ENCODE measurements at regions not wholly inside any gene's neighbourhood (a gene's known extent, or its start where the extent isn't known, plus 50 kb on each side); places are given as distances from the start of the nearest gene placed in this dataset.
"Not testable (repeated sequence)": the region's sequence is repeated elsewhere in the genome, so short reads cannot be mapped to it uniquely, and the experiment has no call there.

DNA sequence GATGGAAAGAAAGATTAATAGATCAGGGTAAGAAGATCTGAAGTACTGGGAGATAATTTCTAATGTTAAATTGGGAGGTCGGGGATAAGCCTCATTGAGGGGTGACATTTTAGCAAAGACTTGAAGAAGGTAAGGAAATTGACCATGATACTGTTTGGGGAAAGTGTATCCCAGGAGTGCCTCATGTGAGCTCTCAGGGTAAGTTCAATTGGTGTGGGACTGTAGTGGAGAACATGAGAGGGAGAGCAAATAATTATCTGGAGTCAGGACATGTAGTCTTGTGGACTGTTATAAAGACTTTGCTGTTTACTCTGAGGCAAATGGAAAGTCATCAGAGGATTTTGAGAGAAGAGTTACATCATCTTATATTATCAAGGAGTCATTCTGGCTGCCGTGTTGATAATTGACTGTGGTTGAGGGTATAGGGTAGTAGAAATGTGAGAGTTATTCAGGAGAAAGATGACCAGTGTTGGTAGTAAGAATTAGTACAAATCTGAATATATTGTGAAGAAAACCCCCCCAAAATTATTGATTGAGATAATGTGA is 624.4 kb downstream of the ADCYAP1 start:
- no peaks in the 10 kb centered on the region for H3K9me3 ChIP-seq (ENCODE audit: control insufficient read depth, low read depth, low read length)
- H3K4me1 ChIP-seq (ENCODE audit: control insufficient read depth, low read depth, low read length), result no peaks in the 10 kb centered on the region
- H3K36me3 ChIP-seq (ENCODE audit: control insufficient read depth, low read depth, low read length), result no peaks in the 10 kb centered on the region
- H3K9ac ChIP-seq (ENCODE audit: low read length), result no peak overlapping the region
- no peak overlapping the region for H3K27ac ChIP-seq (ENCODE audit: low read length)
- H3K4me3 ChIP-seq (ENCODE audit: low read length), result no peak overlapping the region
- no peaks in the 10 kb centered on the region for H3K27me3 ChIP-seq (ENCODE audit: control insufficient read depth, insufficient read depth, low read length)

- no peak overlapping the region for H3K27ac ChIP-seq (ENCODE audit: low read length)
- H3K9me3 ChIP-seq (ENCODE audit: control insufficient read depth, low read depth, low read length), result no peaks in the 10 kb centered on the region
- H3K4me1 ChIP-seq (ENCODE audit: control insufficient read depth, low read depth, low read length), result no peaks in the 10 kb centered on the region
- no peaks in the 10 kb centered on the region for H3K36me3 ChIP-seq (ENCODE audit: control insufficient read depth, low read depth, low read length)
- no peak overlapping the region for H3K4me3 ChIP-seq (ENCODE audit: low read length)
- no peaks in the 10 kb centered on the region for H3K27me3 ChIP-seq (ENCODE audit: control insufficient read depth, insufficient read depth, low read length)
- H3K9ac ChIP-seq (ENCODE audit: low read length), result no peak overlapping the region
Observed at GRCh38 chr18:1530650-1531049, 626.0 kb downstream of the ADCYAP1 start.

- Histone ChIP-seq H3K9ac (ENCODE audit: low read length) (no peak overlapping the region), H3K9me3 (ENCODE audit: control insufficient read depth, low read depth, low read length) (no peaks in the 10 kb centered on the region), H3K4me3 (ENCODE audit: low read length) (no peak overlapping the region), H3K4me1 (ENCODE audit: control insufficient read depth, low read depth, low read length) (no peaks in the 10 kb centered on the region), H3K27me3 (ENCODE audit: control insufficient read depth, insufficient read depth, low read length) (no peaks in the 10 kb centered on the region), H3K27ac (ENCODE audit: low read length) (no peak overlapping the region), H3K36me3 (ENCODE audit: control insufficient read depth, low read depth, low read length) (no peaks in the 10 kb centered on the region)
Observed at GRCh38 chr18:1539276-1539675, 634.6 kb downstream of the ADCYAP1 start.

DNA sequence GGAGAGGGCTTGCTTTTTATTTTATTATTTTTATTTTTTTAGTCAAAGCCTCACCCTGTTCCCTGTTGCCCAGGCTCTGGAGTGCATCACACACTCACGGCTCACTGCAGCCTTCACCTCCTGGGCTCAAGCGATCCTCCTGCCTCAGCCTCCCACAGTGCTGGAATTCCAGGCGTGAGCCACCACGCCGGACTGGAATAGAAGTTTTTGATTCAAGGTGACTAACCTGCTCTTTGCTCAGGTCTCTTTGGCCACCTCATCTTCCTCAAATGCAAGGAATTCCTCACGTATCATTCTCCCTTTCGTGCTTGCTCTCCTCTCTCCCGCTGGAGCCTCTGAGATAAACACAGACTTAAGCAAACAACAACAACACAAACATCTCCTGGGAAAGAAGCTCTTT is 636.8 kb downstream of the ADCYAP1 start:
- no peak overlapping the region for H3K4me3 ChIP-seq (ENCODE audit: low read length)
- no peaks in the 10 kb centered on the region for H3K27me3 ChIP-seq (ENCODE audit: control insufficient read depth, insufficient read depth, low read length)
- no peaks in the 10 kb centered on the region for H3K36me3 ChIP-seq (ENCODE audit: control insufficient read depth, low read depth, low read length)
- no peaks in the 10 kb centered on the region for H3K4me1 ChIP-seq (ENCODE audit: control insufficient read depth, low read depth, low read length)
- H3K27ac ChIP-seq (ENCODE audit: low read length), result no peak overlapping the region
- no peak overlapping the region for H3K9ac ChIP-seq (ENCODE audit: low read length)
- no peaks in the 10 kb centered on the region for H3K9me3 ChIP-seq (ENCODE audit: control insufficient read depth, low read depth, low read length)

DNA sequence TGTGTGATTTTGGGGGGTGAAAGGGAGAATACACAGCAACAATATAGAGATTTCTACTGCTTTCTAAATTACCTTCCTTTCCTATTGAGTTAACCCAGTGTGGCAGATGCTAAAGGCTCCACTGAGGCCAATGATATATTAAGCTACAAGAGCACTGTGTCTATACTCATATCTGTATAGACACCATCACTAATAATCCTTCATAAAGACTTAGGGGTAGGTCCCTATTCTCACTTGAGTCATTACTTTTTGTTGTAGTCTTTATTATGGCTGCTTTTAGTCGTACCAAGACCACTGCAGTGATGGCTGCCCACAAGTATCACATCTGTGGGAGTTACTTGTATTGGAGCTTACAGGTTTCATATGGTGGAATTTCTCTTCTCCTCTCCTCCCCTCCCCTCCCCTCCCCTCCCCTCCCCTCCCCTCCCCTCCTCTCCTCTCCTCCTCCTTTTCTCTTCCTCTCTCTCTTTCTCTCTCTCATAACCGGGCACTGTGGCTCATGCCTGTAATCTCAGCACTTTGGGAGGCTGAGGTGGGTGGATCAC is 637.6 kb downstream of the ADCYAP1 start:
- Histone ChIP-seq H3K27me3 (ENCODE audit: control insufficient read depth, insufficient read depth, low read length) (no peaks in the 10 kb centered on the region), H3K9me3 (ENCODE audit: control insufficient read depth, low read depth, low read length) (no peaks in the 10 kb centered on the region), H3K36me3 (ENCODE audit: control insufficient read depth, low read depth, low read length) (no peaks in the 10 kb centered on the region), H3K9ac (ENCODE audit: low read length) (no peak overlapping the region), H3K4me3 (ENCODE audit: low read length) (no peak overlapping the region), H3K27ac (ENCODE audit: low read length) (no peak overlapping the region), H3K4me1 (ENCODE audit: control insufficient read depth, low read depth, low read length) (no peaks in the 10 kb centered on the region)

- Histone ChIP-seq H3K27ac (ENCODE audit: low read length) (no peak overlapping the region), H3K27me3 (ENCODE audit: control insufficient read depth, insufficient read depth, low read length) (no peaks in the 10 kb centered on the region), H3K9ac (ENCODE audit: low read length) (no peak overlapping the region), H3K4me1 (ENCODE audit: control insufficient read depth, low read depth, low read length) (no peaks in the 10 kb centered on the region), H3K36me3 (ENCODE audit: control insufficient read depth, low read depth, low read length) (no peaks in the 10 kb centered on the region), H3K4me3 (ENCODE audit: low read length) (no peak overlapping the region), H3K9me3 (ENCODE audit: control insufficient read depth, low read depth, low read length) (no peaks in the 10 kb centered on the region)
Observed at GRCh38 chr18:1544016-1544415, 639.3 kb downstream of the ADCYAP1 start.

GRCh38 chr18:1557711-1558110 is 653.0 kb downstream of the ADCYAP1 start:
- H3K9me3 ChIP-seq (ENCODE audit: control insufficient read depth, low read depth, low read length); H3K27me3 ChIP-seq (ENCODE audit: control insufficient read depth, insufficient read depth, low read length); H3K4me3 ChIP-seq (ENCODE audit: low read length); H3K27ac ChIP-seq (ENCODE audit: low read length); H3K36me3 ChIP-seq (ENCODE audit: control insufficient read depth, low read depth, low read length); H3K9ac ChIP-seq (ENCODE audit: low read length); H3K4me1 ChIP-seq (ENCODE audit: control insufficient read depth, low read depth, low read length): not testable (repeated sequence)

DNA sequence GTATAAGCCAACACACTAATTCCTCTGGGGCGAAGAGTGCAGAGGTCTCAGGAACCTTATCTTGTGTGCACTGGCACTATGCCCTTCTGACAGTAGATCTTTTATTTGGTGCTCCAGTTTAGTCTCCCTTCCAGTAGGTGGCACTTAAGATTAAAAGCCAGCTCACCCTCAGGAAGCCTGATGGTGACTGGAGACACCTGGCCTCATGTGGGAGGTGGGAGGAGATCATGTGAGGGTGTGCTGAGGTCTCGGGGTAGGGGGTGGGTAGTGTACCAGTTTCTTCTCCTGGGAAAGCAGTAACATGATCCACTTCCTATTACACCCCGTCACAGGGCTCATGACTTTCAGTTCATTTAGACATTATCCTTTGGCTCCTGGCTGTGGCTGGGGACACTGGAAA is 654.9 kb downstream of the ADCYAP1 start:
- no peak overlapping the region for H3K9ac ChIP-seq (ENCODE audit: low read length)
- no peaks in the 10 kb centered on the region for H3K36me3 ChIP-seq (ENCODE audit: control insufficient read depth, low read depth, low read length)

DNA sequence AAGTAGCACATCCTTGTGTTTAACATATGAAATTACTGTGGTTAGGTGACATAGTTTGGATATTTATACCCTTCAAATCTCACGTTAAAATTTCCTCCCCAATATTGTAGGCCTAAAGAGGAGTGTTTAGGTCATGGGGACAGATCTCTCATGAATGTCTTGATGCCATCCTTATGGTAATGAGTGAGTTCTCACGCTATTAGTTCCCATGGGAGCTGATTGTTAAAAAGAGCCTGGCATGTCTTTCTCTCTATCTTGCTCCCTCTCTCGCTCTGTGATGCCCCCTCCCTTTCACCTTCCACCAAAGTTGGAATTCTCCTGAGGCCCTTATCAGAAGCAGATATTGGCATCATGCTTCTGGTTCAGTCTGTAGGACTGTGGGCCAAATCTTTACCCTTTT is 660.1 kb downstream of the ADCYAP1 start:
- Histone ChIP-seq H3K27me3 (ENCODE audit: control insufficient read depth, insufficient read depth, low read length) (no peaks in the 10 kb centered on the region), H3K36me3 (ENCODE audit: control insufficient read depth, low read depth, low read length) (no peaks in the 10 kb centered on the region), H3K27ac (ENCODE audit: low read length) (no peak overlapping the region), H3K9me3 (ENCODE audit: control insufficient read depth, low read depth, low read length) (no peaks in the 10 kb centered on the region), H3K4me1 (ENCODE audit: control insufficient read depth, low read depth, low read length) (no peaks in the 10 kb centered on the region), H3K9ac (ENCODE audit: low read length) (no peak overlapping the region), H3K4me3 (ENCODE audit: low read length) (no peak overlapping the region)

More for the DNA sequence above, 654.9 kb downstream of the ADCYAP1 start:
- Histone ChIP-seq H3K27me3 (ENCODE audit: control insufficient read depth, insufficient read depth, low read length) (no peaks in the 10 kb centered on the region), H3K4me1 (ENCODE audit: control insufficient read depth, low read depth, low read length) (no peaks in the 10 kb centered on the region), H3K27ac (ENCODE audit: low read length) (no peak overlapping the region), H3K4me3 (ENCODE audit: low read length) (no peak overlapping the region), H3K9me3 (ENCODE audit: control insufficient read depth, low read depth, low read length) (no peaks in the 10 kb centered on the region)

DNA sequence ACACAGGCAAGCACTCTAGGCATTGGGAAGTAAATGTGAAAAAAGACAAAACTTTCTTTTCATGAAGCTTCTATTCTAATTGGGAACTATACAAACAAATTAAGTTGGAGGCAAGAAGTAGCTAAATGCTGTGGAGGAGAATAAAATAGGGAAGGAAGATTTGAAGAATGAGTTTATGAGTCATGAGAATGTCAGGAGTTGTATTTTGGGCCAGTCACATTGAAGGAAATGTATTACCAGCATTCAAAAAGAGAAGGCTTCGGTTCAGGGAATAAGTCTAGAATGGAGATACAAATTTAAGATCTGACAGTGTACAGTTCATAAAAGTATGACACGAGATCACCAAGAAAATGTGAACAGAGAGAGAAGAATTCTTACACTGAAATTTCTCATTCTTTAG is 666.5 kb downstream of the ADCYAP1 start:
- no peak overlapping the region for H3K4me3 ChIP-seq (ENCODE audit: low read length)
- H3K36me3 ChIP-seq (ENCODE audit: control insufficient read depth, low read depth, low read length), result no peaks in the 10 kb centered on the region
- H3K9me3 ChIP-seq (ENCODE audit: control insufficient read depth, low read depth, low read length), result no peaks in the 10 kb centered on the region
- H3K27me3 ChIP-seq (ENCODE audit: control insufficient read depth, insufficient read depth, low read length), result no peaks in the 10 kb centered on the region
- H3K27ac ChIP-seq (ENCODE audit: low read length), result no peak overlapping the region
- H3K9ac ChIP-seq (ENCODE audit: low read length), result no peak overlapping the region
- no peaks in the 10 kb centered on the region for H3K4me1 ChIP-seq (ENCODE audit: control insufficient read depth, low read depth, low read length)

DNA sequence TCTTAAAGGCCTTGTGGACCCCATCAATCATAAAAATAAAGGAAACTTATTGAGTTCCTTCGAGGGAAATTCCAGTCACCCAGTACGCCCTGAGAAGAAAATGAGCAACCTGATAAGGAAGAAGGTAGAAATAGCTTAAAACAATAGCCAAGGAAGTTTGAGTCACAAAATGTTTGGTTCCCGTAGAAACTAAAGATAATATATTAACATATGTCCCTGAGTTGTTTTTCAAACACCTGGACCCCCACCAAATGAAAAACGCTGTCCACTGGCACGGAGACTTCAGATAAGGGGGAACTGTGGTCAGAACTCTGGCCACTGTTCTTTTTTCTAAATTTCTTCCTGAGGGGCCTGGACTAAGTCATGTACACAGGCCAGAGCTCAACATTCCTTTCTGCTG is 669.1 kb downstream of the ADCYAP1 start:
- H3K4me3 ChIP-seq (ENCODE audit: low read length), result no peak overlapping the region
- H3K36me3 ChIP-seq (ENCODE audit: control insufficient read depth, low read depth, low read length), result no peaks in the 10 kb centered on the region
- H3K27me3 ChIP-seq (ENCODE audit: control insufficient read depth, insufficient read depth, low read length), result no peaks in the 10 kb centered on the region
- H3K9me3 ChIP-seq (ENCODE audit: control insufficient read depth, low read depth, low read length), result no peaks in the 10 kb centered on the region
- no peak overlapping the region for H3K27ac ChIP-seq (ENCODE audit: low read length)
- H3K4me1 ChIP-seq (ENCODE audit: control insufficient read depth, low read depth, low read length), result peaks cover 4% of the 10 kb centered on the region
- no peak overlapping the region for H3K9ac ChIP-seq (ENCODE audit: low read length)

DNA sequence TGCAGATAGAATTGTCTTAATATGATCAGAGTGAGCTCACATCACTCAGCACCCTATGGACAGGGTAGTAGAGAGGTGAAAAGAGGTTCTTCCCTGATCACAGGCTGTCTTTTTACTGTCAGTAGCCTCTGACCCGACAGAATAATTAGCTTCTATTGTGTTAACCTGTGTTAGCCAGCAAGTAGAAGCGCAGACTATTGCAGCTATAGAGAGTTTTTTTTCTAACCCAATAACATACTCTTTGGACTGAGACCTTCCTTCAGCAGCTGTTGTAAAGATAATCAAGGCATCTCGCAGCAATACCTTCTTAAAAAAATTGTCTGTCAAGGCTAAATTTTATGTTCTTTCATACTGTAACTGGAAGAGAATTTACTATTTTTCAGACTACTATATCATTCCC is 670.4 kb downstream of the ADCYAP1 start:
- no peaks in the 10 kb centered on the region for H3K9me3 ChIP-seq (ENCODE audit: control insufficient read depth, low read depth, low read length)
- no peak overlapping the region for H3K4me3 ChIP-seq (ENCODE audit: low read length)
- H3K36me3 ChIP-seq (ENCODE audit: control insufficient read depth, low read depth, low read length), result no peaks in the 10 kb centered on the region
- H3K27ac ChIP-seq (ENCODE audit: low read length), result no peak overlapping the region
- H3K27me3 ChIP-seq (ENCODE audit: control insufficient read depth, insufficient read depth, low read length), result no peaks in the 10 kb centered on the region
- peaks cover 4% of the 10 kb centered on the region for H3K4me1 ChIP-seq (ENCODE audit: control insufficient read depth, low read depth, low read length)
- H3K9ac ChIP-seq (ENCODE audit: low read length), result no peak overlapping the region
